ENCODE measurements at regions not wholly inside any gene's neighbourhood (a gene's known extent, or its start where the extent isn't known, plus 50 kb on each side); places are given as distances from the start of the nearest gene placed in this dataset.
A peak's percentile ranks its signal among the peaks of the same experiment; 100 is the strongest.

DNA sequence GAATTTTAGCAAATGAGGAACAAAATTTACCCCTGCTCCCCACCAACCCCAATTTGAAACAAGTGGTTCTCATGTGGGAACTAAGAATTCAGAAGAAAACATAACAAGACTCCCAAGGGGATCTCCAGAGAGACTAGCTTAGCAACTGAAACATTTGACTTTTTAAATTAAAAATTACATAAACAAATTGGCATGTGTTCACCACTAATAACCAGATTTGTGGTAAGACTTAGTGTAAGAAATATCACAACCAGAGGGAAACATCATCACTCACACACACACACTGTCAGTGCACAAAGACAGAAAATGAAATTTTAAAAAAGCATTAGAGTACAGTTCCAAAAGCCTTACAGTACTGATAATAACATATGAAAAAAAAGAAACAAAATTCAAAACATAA lies 348.8 kb downstream of the CGGBP1 start:
- TF ChIP-seq CTCF (IDR thresholded peaks at IDR 0.05; ENCODE audit: low read depth, low read length) (no peak), EZH2phosphoT487 (IDR thresholded peaks at IDR 0.05; ENCODE audit: low read depth) (no peak)
- H2AFZ ChIP-seq (ENCODE audit: low read depth, low read length), result no peak overlapping the region
- H3K4me2 ChIP-seq (ENCODE audit: low read length), result peak overlapping the region; percentile 11
- no peaks in the 10 kb centered on the region for H4K20me1 ChIP-seq (ENCODE audit: insufficient read depth, low read length)
- H3K27me3 ChIP-seq (ENCODE audit: low read depth, low read length), result no peaks in the 10 kb centered on the region
- H3K79me2 ChIP-seq (ENCODE audit: low read length), result no peaks in the 10 kb centered on the region
- no peak overlapping the region for H3K9ac ChIP-seq (ENCODE audit: low read length)
- peaks cover 19% of the 10 kb centered on the region for H3K4me1 ChIP-seq (ENCODE audit: low read length)
- no peaks in the 10 kb centered on the region for H3K9me3 ChIP-seq (ENCODE audit: insufficient read depth, low read length)
- H3K27ac ChIP-seq (ENCODE audit: low read length), result peak overlapping the region; percentile 40
- no peak overlapping the region for H3K4me3 ChIP-seq (ENCODE audit: low read length)
- H3K36me3 ChIP-seq (replicated peaks; ENCODE audit: low read depth, low read length), result no peaks in the 10 kb centered on the region

DNA sequence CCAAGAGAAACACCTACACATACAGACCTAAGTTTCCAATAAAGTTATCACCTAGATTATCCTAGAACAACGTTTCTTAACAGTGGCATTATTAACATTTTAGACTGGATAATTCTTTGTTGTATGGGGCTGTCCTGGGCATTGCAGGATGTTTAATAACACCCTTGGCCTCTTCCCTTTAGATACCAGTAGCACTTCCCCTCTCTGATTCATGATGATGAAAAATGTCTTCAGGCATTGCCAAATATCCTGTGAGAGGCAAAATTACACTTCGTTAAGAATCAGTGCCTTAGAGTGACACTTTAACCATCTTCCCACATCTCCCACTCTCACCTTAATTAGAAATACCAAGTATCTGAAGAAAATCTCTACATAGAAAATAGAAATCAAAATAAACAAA lies 352.6 kb downstream of the CGGBP1 start:
- no peak overlapping the region for H3K4me3 ChIP-seq (ENCODE audit: low read length)
- no peak overlapping the region for H3K4me2 ChIP-seq (ENCODE audit: low read length)
- no peaks in the 10 kb centered on the region for H3K79me2 ChIP-seq (ENCODE audit: low read length)
- H3K4me1 ChIP-seq (ENCODE audit: low read length), result peaks cover 19% of the 10 kb centered on the region
- H4K20me1 ChIP-seq (ENCODE audit: insufficient read depth, low read length), result no peaks in the 10 kb centered on the region
- H3K9me3 ChIP-seq (ENCODE audit: insufficient read depth, low read length), result no peaks in the 10 kb centered on the region
- no peak for TF ChIP-seq CTCF (IDR thresholded peaks at IDR 0.05; ENCODE audit: low read depth, low read length)
- no peak for TF ChIP-seq EZH2phosphoT487 (IDR thresholded peaks at IDR 0.05; ENCODE audit: low read depth)
- no peaks in the 10 kb centered on the region for H3K36me3 ChIP-seq (replicated peaks; ENCODE audit: low read depth, low read length)
- no peak overlapping the region for H3K9ac ChIP-seq (ENCODE audit: low read length)
- H2AFZ ChIP-seq (ENCODE audit: low read depth, low read length), result no peak overlapping the region
- H3K27ac ChIP-seq (ENCODE audit: low read length), result no peak overlapping the region
- no peaks in the 10 kb centered on the region; the same call in 1 of the 2 replicates for H3K27me3 ChIP-seq (ENCODE audit: low read depth, low read length)

DNA sequence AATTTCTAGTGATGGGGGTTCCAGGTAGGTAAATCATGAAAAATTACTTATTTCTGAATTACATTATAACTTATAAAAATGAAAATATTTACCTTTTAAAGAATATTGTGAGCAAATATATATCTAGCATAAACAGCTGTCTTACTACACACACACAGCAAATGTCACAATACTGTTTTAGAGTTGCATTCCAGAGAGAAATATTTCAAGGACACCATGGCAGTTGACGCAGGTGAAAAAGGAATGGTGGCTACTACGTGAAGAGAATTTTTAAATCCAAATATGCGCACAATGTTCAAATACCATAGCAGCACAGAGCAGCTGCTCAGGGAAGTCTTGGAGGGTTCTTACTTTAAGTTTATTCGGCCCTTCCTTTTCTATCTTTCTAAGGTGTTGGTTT lies 356.2 kb downstream of the CGGBP1 start:
- no peak overlapping the region for H3K4me2 ChIP-seq (ENCODE audit: low read length)
- H3K79me2 ChIP-seq (ENCODE audit: low read length), result no peaks in the 10 kb centered on the region
- H4K20me1 ChIP-seq (ENCODE audit: insufficient read depth, low read length), result no peaks in the 10 kb centered on the region
- H3K9me3 ChIP-seq (ENCODE audit: insufficient read depth, low read length), result no peaks in the 10 kb centered on the region
- H3K4me3 ChIP-seq (ENCODE audit: low read length), result no peak overlapping the region
- H3K36me3 ChIP-seq (replicated peaks; ENCODE audit: low read depth, low read length), result no peaks in the 10 kb centered on the region
- TF ChIP-seq EZH2phosphoT487 (IDR thresholded peaks at IDR 0.05; ENCODE audit: low read depth), result no peak
- no peak for TF ChIP-seq CTCF (IDR thresholded peaks at IDR 0.05; ENCODE audit: low read depth, low read length)
- H3K4me1 ChIP-seq (ENCODE audit: low read length), result peaks cover 6% of the 10 kb centered on the region
- H2AFZ ChIP-seq (ENCODE audit: low read depth, low read length), result no peak overlapping the region
- H3K9ac ChIP-seq (ENCODE audit: low read length), result no peak overlapping the region
- peaks cover 3% of the 10 kb centered on the region; the same call in 1 of the 2 replicates for H3K27me3 ChIP-seq (ENCODE audit: low read depth, low read length)
- no peak overlapping the region for H3K27ac ChIP-seq (ENCODE audit: low read length)

GRCh38 chr3:87696124-87697013 lies 362.4 kb downstream of the CGGBP1 start:
- H2AFZ ChIP-seq (ENCODE audit: low read depth, low read length), result no peak overlapping the region
- no peak for TF ChIP-seq EZH2phosphoT487 (IDR thresholded peaks at IDR 0.05; ENCODE audit: low read depth)
- no peak for TF ChIP-seq CTCF (IDR thresholded peaks at IDR 0.05; ENCODE audit: low read depth, low read length)
- H3K36me3 ChIP-seq (replicated peaks; ENCODE audit: low read depth, low read length), result peaks cover 3% of the 10 kb centered on the region
- no peak overlapping the region for H3K4me3 ChIP-seq (ENCODE audit: low read length)
- H3K27me3 ChIP-seq (ENCODE audit: low read depth, low read length), result peaks cover 6% of the 10 kb centered on the region; the same call in 1 of the 2 replicates
- H4K20me1 ChIP-seq (ENCODE audit: insufficient read depth, low read length), result no peaks in the 10 kb centered on the region
- H3K4me2 ChIP-seq (ENCODE audit: low read length), result no peak overlapping the region
- no peaks in the 10 kb centered on the region for H3K79me2 ChIP-seq (ENCODE audit: low read length)
- H3K9ac ChIP-seq (ENCODE audit: low read length), result no peak overlapping the region
- no peaks in the 10 kb centered on the region for H3K9me3 ChIP-seq (ENCODE audit: insufficient read depth, low read length)
- H3K4me1 ChIP-seq (ENCODE audit: low read length), result no peaks in the 10 kb centered on the region
- H3K27ac ChIP-seq (ENCODE audit: low read length), result no peak overlapping the region

All from OCI-LY3 (cell line).